NCI-H524 treated with DMSO at 0.1 percent for 48 hours (cell line): ENCODE measurements at regions not wholly inside any gene's neighbourhood (a gene's known extent, or its start where the extent isn't known, plus 50 kb on each side); places are given as distances from the start of the nearest gene placed in this dataset.
"Not testable (repeated sequence)": the region's sequence is repeated elsewhere in the genome, so short reads cannot be mapped to it uniquely, and the experiment has no call there.

Source experiments
- DNase-seq: peaks from one replicate; lab custom pipeline; 2025; lab: John Stamatoyannopoulos, UW

DNA sequence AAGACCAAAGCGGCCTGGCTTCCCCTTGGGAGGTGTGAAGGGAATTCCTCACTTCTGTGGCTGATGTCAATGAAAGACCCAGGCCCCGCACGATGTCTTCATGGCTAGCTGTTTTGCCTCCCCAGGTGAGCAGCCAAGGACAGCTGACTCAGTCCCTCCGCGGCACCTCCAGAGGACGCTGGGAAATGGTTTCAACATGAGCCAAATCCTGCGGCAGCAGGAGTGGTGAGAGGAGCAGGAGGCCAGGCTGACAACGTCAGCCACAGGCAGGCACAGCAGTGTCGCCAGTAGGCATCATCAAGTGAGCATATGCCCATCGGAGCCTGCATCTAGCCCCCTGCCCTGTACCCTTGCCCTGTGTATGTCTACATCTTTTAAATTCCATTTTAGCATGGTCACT lies 156.4 kb upstream of the RAB6C start:
- DNase-seq = no peak

DNA sequence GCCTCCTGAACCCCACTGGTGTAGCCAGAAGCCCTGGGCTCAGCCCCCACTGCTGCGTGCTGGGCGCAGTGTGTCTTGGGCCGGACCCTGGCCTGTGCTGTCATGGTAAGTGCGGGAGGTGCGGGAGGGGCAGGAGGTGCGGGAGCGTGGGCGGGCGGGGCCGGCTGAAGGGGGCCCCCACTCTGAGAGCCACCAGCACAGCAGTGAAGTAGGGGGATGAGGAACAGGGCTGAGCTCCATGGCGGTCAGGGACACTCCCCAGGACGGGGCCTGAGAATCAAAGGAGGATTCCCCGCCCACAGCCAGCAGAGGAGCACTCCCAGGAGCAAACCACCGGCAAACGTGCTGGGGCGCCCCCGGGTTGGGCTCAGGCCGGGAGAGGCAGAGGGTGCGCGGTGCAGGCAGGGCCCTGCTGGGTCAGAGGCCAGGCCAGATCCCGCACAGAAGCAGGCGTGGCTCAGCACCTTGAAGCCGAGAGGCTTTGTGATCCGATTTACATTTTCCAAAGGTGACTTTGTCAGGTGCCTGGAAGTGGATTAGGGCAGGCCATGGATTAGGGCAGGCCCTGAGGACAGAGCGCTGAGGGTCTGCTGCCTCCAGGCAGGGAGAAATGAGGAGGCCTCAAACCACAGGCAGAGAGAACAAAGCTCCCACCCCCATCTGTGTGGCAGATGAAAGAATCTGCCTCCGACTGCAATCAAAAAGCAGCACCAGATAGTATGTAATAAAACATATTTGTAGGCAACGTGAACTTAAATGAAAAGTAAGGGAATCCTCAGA lies 152.0 kb upstream of the RAB6C start:
- no peak for DNase-seq

DNA sequence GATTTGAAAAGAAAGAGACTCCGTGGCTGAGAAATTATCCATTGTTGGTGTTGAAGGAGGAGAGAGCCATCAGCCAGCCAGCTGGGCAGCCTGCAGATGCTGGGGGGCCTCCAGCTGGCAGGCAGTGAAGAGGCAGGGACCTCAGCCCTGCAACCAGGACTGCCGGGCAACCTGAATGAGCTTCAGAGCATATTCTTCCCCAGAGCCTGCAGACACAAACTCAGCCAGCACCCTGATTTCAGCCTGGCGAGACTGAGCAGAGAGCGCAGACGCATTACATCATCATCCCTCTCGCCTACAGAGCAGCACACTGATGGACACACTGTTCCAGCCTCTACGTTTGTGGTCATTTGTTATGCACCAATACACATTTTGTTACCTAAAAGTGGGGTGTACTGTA lies 150.7 kb upstream of the RAB6C start:
- no peak for DNase-seq

DNA sequence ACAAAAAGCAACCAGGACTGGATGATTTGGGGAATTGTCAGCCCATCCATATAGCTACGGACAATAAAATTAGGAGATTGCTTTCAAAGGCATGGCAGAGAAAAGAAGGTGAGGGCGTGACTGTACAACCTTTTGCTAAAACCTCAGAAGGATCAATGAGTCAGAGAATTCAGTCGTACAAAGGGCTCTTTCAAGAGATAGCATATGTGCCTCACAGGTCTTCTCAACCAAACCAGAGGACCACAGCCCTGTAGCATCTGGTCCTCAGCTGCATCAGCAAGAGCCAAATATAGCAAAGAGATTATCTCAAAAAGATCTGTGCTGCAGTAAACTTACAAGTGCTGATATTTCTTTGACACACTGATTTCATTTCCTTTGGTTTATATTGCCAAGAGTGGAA lies 149.9 kb upstream of the RAB6C start:
- no peak for DNase-seq

DNA sequence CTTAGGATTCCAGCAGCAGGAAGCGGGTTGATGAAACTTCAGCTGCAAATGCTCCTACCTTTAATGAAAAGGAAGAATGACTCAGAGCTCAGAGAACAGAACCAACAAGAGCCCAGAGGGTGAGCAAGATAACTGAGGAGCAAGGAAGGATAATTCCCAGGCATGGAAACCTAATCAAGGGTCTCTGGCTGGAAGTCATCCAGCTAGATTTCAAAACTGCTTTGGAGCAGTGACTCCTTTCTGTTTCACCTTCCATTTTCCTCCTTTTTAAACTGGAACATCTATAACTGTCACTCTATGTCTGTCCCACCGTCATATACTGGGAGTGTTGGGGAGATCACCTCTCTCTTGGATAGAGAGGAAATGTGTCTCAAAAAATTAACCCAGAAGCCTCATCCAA lies 148.4 kb upstream of the RAB6C start:
- no peak for DNase-seq

DNA sequence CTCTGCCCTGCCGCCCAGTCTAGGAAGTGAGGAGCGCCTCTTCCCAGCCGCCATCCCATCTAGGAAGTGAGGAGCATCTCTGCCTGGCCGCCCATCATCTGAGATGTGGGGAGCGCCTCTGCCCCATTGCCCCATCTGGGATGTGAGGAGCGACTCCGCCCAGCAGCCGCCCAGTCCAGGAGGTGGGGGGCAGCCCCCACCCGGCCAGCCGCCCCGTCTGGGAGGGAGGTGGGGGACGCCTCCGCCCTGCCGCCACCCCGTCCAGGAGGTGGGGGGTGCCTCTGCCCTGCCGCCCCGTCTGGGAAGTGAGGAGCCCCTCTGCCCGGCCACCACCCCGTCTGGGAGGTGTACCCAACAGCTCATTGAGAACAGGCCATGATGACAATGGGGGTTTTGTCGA lies 146.0 kb upstream of the RAB6C start:
- not testable (repeated sequence) for DNase-seq

DNA sequence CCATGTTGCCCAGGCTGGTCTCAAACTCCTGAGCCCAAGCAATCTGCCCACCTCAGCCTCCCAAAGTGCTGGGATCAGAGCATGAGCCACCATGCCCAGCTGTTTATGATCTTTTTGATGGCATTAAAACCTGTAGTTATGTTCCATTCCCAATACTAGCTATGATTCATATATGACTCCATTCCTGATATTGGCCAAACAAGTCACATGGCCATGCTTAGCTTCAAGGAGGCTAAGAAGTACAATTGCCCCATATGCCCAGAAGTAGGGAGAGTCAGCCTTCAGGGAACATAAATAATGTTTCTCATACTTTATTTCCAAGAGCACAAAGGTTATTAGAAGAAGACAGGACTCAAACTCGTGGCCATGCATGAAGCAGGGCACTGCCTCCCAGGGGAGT lies 132.4 kb upstream of the RAB6C start:
- DNase-seq = no peak

DNA sequence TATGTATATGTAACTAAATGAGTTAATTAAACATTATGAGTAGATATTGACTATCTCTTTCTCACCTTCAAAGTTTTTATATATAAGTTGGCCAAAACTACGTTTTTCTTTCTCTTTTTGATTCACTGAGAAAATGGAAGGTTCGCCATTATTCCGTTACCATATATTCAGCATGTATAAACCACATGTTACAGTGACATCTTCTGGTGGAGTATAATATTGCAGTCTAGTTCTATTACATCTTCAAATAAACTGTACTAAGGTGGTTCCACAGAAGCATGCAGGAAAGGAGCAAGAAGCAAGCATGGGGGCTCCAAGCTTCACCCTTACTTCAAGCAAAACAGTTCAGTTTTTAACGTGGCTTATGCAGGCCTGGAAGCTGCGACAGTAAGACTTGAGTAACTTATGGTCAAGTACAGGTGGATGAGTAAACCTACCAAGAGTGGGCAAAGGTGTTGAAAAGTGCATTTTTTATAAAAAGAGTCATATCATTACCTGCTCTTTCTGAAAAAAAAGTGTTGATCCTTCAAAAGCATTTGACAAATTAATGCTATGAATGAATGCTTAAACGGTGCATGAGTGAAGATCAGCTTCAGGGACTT lies 129.8 kb upstream of the RAB6C start:
- no peak for DNase-seq

DNA sequence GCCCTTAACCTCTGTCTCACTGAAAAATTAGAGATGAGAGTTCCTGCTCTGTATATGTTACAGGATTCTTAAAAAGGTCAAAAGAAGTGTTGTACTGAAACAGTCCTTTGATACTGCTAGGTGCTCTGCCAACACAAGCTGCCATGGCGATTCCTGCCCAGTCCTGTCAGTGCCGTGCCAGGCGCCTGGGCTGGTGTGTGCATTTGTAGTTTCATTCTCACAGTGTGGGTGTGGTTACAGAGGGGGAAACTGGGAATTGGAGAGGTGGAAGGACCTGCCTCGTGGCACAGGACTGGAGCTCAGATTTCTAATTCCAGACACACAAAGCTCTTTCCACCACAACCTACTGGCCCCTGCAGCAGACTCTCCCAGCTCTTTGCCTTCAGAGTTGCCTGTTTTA lies 122.3 kb upstream of the RAB6C start:
- DNase-seq = no peak

DNA sequence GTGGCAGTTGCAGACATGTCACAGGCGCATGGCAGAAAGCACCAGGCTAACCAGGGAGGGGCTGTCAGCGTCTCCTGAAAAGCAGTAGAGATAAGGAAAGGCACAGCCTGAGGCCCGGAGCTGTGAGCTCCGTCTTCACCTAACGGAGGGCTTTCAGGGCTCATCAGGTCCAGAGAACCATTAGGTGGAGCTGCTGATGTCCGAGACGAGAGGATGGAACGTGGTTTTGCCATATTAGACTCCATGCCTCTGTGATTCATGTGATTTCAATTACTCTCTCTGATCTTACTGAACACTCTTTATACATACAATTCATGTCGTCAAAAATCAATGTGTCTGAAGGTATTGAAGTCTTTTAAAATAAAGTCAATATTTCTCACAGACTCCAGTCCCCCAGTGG lies 120.3 kb upstream of the RAB6C start:
- DNase-seq = no peak

DNA sequence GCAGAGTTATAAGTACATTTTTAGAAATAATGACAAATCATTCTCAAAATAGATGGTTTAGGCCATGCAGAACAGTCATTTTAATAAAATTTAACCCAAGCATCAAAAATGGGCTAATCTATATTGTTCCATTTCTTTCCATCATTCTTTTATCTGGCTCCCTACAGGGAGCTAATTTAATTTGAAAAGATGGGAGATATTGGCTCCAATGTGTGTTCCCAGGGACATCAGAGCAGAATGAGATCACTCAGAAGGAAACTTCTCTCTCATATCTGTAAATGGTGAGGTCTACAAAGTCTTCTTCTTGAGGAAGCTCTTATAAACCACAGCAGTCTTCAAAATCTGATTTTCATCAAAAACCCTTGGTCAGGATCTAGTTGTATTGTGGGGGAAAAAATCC lies 119.4 kb upstream of the RAB6C start:
- DNase-seq = no peak

DNA sequence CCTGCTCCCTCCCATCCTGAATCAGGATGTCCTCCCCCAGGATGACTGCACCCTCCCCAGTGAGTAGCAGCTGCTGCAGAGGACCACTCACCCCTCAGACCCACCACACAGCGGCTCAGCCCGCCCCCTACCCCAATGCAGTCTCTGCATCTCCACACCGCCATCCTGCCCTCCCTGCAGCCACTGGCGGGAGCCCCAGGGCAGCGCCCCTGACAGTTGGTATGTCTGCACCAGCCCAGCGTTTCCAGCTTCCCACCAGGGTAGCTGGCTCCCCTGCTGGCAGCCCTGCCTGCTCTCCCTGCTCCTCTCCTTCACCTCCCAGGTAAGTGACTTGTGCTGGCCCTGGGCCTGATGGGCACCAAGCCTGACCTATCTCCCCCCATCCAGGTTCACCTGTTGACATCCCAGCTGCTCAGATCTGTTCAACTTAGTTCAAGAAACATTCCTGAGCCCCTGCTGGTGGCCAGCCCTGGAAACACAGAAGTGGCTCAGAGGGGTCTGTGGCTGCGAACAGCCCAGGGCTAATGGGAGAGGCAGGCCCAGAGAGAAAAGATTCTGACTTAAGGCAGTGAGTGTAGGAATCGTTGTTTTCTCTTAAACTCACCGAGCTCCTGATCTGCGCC lies 117.7 kb upstream of the RAB6C start:
- DNase-seq = no peak

DNA sequence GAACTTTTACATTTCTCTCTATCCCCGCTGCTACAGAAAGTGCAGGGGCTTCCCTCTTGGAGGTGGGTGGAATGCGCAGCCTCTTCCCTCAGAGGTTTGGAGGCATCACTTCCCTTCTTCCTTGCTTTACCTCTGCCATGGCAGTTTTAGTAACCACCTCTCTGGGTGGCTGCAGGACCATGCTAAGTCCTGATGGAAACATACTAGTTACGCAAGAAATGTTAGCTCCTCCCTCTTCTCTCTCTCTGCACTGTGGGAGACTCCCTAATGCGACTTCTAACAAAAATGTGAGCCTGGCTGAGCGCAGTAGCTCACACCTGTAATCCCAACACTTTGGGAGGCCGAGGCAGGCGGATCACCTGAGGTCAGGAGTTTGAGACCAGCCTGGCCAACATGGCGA lies 116.8 kb upstream of the RAB6C start:
- DNase-seq = no peak

DNA sequence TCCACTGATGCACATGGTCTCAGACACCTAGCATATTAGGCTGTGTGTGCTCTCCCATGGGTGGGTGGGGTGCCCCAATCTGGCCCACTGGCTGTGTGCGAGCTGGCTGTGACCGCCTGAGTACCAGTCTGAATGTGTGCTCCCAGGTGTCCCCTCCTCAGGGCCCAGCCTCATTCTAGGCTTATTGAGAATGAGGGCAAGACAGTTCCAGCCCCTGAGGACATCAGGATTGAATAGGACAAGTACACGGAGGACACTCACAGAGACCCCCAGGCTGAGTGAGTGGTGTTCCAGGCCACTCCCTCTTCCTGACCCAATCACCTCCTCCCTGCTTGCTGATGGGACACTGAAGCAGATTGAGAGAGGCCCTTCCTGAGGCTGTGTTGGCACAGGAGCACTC lies 116.1 kb upstream of the RAB6C start:
- no peak for DNase-seq

DNA sequence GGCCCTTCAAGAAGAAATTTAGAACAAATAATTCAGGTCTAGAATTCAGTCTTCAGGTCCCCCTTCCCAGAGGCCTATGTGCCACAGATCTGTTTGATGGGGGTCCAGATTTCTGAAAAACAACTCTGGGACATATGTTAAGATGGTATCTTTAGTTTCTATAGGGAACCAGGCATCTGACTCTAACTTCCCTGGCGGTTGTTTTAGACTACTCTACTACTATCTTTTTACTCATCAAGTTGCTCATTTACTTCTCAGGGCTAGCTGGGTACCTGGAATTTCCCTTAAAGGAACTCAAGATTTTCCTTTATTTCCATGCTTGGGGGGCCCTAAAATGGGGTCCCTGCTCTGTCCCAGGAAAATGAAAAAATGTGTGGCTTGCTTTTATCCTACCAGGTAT lies 114.7 kb upstream of the RAB6C start:
- no peak for DNase-seq

DNA sequence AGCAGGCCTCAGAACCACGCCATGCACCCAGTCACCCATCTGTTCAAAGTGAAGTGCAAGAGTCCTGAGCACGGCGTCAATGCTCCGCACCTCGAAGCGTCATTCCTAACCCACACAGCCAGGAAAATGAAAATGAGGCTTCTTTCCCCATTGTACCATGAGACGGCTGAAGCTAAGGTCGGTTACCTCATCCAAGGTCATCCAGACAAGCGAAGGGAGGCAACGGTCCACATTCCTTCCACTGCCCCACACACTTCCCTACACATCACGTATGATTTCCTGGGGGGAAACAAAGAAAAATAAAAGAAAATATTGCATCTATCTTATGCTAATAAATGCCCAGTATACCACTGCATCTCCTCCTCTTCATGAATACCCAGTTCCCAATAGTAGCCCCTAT lies 113.5 kb upstream of the RAB6C start:
- no peak for DNase-seq

DNA sequence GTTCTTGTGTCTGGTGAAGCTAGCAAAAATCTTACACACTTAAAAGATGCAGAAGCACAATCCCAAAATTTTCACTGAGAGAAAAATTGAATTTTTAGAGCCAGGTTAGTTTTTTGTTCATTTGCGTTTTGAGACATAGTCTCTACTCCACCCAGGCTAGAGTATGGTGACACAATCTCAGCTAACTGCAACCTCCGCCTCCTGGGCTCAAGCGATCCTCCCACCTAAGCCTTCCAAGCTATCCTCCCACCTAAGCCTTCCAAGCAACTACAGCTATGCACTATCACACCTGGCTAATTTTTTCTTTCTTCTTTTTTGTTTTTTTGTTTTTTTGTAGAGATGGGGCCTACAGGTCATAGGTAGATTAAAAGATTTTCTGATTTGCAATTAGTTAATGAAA lies 113.1 kb upstream of the RAB6C start:
- no peak for DNase-seq

DNA sequence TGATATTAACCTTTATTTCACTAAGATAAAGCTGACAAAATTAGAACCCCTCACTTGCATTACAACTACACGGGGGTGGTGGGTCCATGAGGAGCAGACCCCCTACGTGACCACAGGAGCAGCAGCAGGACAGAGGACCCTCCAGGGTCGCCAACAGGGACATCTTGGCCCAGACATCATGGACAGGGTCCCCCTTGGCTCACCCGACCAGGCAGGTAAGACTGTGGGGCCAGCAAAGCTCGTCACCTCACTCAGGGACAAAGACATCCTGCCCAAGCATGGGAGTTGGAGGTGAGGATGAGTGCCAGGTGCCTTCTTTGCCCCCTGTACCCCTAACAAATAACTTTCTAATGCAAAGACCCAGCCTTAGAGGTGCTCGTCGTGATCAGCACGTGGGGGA lies 111.3 kb upstream of the RAB6C start:
- no peak for DNase-seq

DNA sequence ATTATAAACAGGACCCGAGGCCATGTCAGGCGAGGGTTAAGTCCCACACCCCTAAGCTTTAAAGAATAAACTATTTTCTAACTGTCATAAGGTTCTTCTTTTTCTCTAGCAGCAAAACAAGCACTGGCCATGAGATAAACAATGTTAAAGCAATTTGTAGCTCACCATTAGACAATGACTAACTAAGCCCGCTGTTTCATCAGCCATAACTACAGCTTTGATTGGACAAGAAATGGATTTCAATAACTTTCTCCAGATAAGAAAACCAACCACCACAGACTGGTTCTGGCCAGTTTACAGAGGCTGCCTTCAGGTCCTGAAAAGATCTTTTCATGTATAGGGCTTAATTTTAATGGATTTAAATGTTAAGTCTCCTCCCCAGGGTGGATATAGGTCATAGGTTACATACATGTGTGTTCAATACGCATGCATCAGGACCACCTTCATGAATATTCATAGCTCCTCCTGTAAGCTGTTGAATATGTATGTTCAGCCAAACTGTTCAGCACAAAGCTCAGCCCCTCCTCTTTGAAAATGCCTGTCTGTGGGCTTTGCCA lies 108.7 kb upstream of the RAB6C start:
- no peak for DNase-seq

DNA sequence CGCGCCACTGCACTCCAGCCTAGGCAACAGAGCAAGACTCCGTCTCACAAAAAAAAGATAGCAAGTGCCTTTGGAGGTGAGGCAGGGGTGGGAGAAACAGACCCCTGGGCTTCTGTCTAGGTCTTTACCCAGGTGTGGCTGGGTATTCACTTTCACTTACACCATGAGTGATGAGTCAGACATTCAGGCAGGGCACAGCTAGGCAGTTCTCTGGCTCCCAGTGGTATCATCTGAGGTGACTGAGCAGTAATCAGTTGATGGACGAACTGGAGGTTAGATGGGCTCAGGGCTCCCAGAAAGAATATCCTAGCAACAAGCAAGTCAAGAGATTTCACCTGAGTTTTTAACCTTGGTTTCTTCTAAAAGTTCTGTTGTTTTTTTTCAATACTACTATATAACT lies 107.0 kb upstream of the RAB6C start:
- DNase-seq = no peak

DNA sequence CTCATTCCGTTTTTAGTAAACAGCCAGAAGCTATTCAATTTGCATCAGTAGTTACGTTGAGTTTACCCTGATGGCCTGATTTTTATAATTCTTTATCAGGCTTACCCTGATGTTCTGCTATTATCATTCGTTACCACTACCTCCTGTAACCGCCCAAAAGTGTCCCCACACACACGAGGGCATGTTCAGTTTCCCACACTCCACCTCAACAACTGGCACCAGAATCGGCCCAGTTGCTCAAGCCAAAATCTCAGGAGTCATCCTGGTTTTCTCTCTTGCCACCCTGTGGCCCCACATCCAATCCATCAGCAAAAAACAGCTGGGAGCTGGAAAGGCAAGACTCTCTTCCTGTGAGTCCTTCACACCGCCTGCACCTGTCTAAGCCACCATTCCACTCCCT lies 102.9 kb upstream of the RAB6C start:
- no peak for DNase-seq

DNA sequence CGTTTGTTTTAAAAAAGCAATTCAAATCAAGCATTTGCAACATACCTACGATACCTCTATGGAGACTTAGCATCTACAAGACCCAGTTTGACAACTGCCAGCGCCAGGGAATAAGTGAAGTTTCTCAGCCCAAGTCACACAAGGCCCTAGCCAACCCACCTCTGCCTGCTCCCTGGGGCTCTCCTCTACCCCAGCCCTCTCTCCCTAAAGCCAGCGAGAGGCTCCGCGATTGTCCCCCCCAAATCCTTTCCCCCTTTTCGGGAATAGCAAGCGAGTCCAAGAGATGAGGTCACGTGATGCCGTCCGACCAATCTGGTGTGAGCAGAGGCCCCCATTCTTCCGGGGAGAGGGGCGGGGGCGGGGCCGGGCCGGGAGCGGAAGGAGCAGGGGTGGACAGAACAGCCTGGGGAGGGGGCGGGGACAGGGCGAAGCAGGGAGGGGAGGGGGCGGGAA lies 102.2 kb upstream of the RAB6C start:
- peak; percentile 48 for DNase-seq
